ENCODE measurements at regions not wholly inside any gene's neighbourhood (a gene's known extent, or its start where the extent isn't known, plus 50 kb on each side); places are given as distances from the start of the nearest gene placed in this dataset.
"Not testable (repeated sequence)": the region's sequence is repeated elsewhere in the genome, so short reads cannot be mapped to it uniquely, and the experiment has no call there.

DNA sequence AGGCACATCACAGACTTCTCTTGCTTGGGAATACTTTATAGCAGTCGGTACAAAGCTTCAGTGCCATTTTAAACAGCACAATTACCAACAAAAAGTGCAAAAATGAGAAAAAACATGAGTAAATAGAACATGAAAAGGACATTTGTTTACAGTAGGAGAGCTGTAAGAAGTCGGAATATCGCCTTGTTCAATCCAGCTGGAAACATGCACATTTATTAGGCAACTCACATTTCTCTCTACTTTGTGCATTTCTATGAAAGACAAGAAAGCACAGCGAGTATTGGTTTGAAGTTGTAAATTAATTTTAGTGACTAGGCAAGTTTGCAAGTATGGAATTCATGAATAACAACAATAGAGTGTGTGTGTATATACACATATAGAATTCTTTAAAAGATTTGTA lies 484.7 kb downstream of the DACH1 start:
- DNase-seq (ENCODE audit: low spot score): no peak

DNA sequence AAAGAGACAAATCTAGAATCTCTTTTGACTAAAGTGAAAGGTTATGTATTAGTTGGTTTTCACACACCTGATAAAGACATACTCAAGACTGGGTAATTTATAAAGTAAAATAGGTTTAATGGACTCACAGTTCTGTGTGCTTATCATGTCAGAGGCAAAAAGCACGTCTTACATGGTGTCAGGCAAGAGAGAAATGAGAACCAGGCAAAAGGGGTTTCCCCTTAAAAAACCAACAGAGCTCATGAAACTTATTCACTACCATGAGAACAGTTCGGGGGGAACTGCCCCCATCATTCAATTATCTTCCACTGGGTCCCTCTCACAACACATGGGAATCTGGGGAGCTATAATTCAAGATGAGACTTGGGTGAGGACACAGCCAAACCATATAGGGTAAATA lies 486.8 kb downstream of the DACH1 start:
- no peak for DNase-seq (ENCODE audit: low spot score)

DNA sequence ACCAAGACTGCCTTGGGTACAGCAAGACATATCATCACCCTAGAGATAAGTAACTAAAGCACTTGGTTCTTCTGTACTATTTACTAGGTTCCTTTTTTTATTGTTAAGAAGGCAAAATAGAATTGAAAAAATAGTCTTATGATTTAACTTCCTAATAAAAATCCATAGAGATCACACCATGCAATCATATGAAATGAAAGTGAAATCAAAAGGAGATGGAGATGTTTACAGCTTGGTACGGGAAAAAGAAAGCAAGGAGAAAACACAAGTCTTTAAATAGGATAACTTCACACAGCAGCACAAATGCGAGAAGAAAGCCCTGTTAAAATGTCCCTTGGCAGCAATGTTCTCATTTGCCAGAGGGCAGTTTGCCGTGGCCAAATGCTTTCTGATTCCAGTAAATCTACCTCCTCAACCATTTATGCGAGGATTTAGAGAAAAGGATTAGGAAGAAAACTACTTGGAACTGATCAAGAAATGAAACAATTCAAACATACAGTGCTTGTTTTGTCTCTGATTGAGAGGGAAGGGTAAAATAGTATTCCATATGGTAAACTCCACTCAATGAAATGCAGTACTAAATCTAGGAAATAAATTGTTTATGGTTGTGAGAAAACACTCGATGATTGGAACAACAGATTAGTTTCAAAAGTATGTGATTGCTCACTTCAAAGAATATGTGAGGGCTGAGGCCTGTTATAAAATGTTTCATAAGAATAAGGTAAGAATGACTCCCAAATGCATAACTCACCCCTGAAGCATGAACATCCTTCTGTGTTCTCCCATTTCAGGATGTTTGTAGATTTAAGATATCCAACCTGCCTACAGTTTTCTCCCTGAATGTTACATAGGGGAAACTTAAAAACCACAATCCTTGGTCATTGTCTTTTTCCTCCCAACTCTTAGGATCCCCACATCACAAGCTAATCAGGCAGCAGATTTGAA lies 487.8 kb downstream of the DACH1 start:
- no peak for DNase-seq (ENCODE audit: low spot score)

DNA sequence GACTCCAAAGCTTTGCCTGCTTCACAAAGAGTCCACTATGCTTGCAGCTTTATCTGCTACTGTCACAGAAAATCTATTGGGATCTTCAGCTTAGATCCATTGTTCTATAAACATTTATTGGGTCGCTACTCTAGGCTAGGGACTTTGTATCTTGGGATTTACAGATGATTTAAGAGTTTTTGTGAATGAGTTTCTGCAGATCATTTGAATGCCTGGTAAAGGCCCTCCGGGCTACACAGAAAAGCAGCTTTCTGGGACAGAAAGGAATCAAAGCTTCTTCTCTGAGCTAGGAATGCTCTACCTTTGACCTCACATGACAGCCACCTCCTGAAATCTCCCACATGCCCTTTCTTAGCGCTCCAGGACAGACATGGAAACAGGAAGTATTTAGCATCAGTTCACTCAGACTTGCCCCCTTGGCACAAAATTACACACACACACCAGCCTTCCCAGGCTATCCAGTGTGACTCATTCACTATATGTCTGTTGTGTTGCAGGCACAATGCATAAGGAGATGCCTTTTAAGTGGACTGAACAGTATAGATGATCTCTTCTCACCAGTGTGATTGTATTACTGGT lies 492.4 kb downstream of the DACH1 start:
- no peak for DNase-seq (ENCODE audit: low spot score)

DNA sequence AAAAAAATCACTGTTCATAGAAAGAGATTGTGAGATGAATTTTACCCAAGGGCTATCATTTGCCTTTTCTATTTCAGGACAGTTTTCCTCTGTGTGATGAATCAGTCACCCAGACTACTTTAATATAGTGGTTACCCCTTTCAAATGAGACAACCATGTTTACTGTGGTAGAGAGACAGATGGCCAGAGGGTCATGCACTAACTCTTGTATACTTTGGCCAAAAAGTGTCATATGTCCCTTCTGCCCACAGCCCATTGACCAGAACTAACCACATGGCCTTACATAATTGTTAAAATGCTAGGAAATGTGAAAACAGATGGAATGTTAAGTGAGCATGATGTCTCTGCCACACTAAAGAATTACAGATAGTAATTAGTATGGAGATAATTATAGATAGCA lies 498.7 kb downstream of the DACH1 start:
- no peak for DNase-seq (ENCODE audit: low spot score)

DNA sequence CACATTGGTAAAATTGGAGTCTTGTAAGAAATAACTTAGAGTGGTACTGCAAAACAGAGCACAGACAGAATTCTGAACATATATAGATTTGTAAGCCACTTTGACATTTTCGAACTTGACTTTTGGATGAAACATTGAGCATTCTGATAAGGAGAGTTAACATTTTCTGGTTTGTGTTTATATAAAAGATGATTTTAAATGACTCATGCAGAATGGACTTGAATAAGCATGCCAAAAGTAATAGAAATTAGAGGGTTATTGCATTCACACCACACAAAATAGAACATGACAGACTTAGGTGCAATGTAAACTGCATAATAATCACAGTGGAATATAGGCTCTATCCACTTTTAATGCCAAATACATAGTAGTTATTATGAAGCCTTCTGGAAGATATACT lies 507.0 kb downstream of the DACH1 start:
- DNase-seq (ENCODE audit: low spot score): no peak

DNA sequence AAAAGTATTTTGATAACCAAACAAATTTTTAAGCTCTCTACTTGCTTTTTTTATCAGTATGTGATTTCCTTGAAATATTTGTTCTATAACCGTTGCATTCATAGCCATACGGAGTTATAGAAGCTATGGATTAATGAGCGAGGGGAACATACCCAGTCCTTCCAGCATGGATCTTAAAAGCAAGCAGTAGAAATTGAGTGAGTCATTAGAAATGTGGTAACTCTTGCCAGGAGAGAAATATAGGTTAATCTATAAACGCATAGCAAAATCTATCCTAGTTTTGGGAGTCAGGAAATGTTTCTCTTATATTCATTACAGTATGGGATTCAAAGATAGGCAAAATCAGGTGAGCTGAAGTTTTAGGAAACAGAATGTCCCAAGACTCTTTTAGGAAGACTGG lies 507.4 kb downstream of the DACH1 start:
- no peak for DNase-seq (ENCODE audit: low spot score)

DNA sequence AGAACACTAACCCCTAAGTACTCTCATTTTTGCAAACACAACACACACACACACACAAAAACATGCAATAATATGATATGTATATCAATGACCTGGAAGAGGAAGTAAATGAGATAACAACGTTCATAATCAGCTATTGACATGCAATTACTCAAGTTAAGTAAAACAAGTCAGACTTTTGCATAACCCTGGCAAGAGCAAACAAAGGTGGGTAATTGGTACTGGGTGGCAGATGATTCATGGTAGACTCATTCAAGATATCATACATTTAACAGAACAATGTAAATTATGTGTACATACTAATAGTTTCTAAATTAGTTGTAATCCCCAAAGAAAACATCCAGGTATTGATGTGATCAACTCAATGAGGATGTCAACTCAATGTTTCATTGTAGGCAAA lies 508.8 kb downstream of the DACH1 start:
- DNase-seq (ENCODE audit: low spot score): no peak

DNA sequence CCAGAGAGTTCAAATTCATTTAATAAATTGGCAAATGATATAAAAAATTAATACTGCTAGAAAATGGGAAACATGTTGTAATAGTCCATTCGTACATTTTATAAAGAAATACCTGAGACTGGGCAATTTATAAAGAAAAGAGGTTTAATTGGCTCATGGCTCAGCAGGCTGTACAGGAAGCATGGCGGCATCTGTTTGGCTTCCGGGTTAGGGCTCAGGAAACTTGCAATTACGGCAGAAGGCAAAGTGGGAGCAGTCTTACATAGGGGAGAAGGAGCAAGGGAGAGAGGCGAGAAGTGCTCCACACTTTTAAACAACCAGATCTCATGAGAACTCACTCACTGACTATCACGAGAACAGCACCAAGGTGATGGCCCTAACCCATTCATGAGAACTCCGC lies 512.0 kb downstream of the DACH1 start:
- DNase-seq (ENCODE audit: low spot score): no peak

DNA sequence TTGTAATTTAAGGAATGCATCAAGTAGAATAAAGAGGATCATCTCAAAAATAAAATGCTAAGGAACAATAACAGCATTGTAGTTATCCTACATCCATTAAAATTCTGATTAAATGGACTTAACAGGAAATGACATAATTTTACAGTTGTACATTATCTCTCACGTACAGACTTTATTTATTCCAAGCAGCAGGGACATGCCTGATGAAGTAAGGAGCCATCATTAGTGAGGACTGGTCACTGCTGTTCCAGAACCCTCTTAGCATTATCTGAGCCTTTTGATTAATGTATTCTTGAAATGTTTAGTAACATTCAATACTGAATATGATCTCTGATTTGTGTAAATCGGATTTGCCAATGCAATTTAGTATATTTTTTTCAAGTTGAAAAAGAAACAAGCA lies 516.1 kb downstream of the DACH1 start:
- no peak for DNase-seq (ENCODE audit: low spot score)

DNA sequence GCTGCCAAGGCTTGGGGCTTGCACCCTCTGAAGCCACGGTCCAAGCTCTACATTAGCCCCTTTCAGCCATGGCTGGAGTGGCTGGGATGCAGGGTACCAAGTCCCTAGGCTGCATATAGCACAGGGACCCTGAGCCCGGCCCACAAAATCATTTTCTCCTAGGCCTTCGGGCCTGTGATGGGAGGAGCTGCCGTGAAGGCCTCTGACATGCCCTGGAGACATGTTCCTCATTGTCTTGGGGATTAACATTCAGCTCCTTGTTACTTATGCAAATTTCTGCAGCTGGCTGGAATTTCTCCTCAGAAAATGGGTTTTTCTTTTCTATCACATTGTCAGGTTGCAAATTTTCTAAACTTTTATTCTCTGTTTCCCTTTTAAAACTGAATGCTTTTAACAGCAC lies 521.1 kb downstream of the DACH1 start:
- DNase-seq (ENCODE audit: low spot score): not testable (repeated sequence)

DNA sequence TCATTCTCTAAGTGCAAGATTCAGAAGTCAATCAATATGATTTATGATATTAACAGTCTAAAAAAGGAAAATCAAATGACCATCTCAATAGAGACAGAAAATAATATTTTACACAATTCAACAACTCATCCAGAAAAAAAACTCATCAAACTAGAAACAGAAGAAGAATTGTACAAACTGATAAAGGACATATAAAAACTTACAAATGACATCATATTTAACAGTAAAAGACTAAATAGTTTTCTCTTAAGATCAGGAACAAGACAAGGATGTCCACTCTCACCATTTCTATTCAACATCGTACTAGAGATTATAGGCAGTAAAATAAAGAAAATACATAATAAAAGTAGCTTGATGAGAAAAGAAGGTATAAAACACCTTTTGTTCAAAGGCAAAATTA lies 527.3 kb downstream of the DACH1 start:
- no peak for DNase-seq (ENCODE audit: low spot score)

DNA sequence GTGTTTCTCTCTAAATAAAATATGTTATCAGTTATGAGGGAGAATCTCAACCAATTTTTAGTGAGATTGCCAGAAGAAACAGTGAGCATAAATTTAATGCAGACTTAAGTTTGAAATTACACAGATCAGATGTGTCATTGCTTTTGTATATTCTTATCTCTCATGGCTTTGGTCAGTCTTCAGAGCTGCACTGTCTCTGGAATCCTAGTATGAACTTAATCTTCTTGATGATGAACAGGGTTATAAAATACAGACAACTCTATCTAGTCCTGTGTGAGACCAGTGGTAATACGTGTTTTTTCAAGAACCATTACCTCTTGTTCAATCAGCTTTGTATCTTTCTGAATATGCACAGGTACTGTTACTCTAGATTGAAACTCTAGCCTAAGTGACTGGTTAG lies 528.0 kb downstream of the DACH1 start:
- no peak for DNase-seq (ENCODE audit: low spot score)

DNA sequence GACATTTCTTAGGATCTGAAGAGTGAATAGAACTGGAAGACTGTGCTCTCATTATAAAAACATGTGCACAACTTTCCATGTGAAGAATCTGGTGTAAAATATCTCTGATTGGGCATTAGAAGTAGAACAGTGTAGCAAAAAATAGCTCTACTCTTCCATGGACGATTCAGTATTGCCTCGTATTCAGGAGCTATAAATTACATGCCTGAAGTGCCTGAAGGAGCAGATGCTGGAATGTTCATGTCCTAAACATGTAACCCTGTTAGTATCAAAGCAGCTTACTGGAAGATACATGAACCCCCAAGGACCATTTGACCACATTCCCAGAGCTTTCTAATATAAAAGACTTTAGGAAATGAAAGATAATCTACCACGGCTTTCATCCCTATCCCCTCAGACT lies 528.9 kb downstream of the DACH1 start:
- no peak for DNase-seq (ENCODE audit: low spot score)

DNA sequence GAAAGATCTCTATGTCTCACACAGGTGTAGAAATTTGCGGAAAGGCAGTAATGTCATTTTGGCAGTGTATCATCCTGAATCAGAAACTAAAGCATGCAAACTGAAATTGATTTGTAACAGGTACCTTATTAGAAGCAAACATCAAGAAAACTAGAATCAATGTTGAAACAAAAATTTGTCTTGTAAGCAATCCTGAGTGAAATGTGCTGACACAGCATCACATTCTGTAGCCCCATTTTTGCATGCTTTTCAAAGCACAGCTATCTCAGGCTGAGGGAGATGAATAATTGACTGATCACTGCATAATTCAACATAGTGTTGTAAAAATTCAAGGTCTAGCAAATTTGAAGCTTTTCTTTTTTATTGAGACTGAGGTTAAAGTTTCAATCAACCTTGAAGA lies 539.7 kb downstream of the DACH1 start:
- no peak for DNase-seq (ENCODE audit: low spot score)

DNA sequence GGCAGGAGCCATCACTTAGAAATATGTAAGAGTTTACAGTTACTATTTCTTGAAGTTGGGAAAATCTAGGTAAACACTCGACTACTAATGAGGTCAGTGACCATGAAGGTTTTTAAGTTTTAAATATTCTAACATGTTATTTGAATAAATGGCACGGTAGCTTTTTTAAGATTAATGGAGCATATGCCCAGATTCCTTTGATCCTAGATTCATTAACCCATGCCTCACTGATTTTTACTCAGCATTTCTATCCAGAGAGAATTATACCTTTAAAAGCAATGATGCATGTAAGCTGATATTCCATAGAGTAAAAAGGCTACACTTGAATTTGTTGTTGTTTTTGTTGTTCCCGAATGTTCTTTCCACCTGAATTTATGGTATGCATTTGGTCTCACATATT lies 541.4 kb downstream of the DACH1 start:
- no peak for DNase-seq (ENCODE audit: low spot score)

DNA sequence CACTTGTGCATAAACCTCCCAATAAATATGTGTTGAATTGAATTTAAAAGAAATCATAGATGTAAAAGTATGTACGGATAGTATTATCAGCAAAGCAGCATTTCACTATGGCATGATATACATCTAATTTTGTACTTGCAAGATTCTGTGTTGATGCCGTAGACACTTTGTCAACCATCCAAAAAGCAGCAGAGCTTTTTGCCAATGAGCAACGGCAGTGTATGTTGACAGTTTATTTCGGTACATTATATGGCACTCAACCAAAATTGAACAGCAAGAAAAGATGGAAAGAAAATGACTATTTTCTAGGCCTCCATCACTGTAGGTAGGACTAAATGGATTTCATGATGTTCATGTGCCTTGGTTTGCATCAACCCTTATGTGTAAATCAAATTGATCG lies 543.7 kb downstream of the DACH1 start:
- DNase-seq (ENCODE audit: low spot score): no peak

DNA sequence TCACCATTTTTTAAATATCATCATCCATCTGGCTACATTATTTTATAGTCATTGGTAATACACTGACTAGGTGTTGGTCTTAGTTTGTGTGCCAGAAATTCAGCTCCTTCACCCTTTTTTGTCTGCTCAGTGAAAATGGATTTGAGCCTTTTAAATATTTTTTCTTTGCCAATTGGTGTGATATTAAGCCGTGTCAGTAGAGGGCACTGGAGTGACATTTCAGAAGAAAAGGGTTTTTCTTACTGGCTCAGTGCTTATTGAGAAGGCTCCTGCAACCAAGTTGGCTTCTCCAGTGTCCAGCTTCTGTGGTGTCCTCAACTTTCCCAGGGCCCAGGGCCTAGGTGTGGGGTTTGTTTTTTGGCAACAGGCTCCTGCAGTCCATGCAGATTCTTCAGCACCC lies 546.6 kb downstream of the DACH1 start:
- DNase-seq (ENCODE audit: low spot score): peak; percentile 46

DNA sequence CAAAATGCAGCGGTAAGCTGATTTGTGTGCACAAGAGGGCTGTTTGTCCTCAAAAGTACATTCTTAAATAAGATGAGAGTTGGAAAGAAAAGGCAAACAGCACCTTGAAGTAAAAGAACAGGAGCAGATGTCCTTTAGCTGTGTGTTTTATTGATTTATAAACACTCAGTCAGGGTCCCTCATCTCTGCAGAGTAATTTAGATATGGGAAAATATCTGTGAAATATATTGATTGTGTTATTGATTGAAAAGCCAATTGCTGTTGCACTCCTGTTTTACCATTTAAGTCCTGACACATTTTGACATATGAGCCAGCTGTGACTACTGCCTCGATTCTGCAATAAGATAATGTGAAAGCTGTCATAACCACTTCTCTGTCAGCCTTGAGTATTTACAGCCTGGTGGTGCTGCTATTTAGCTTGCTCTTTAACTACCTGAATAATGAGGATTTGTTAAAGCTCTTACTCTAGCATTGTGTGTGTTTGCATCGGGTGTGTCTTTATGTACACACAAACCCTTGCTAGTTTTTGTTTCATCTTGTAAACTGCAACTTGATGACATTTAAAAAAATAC lies 550.1 kb downstream of the DACH1 start:
- DNase-seq (ENCODE audit: low spot score): no peak

DNA sequence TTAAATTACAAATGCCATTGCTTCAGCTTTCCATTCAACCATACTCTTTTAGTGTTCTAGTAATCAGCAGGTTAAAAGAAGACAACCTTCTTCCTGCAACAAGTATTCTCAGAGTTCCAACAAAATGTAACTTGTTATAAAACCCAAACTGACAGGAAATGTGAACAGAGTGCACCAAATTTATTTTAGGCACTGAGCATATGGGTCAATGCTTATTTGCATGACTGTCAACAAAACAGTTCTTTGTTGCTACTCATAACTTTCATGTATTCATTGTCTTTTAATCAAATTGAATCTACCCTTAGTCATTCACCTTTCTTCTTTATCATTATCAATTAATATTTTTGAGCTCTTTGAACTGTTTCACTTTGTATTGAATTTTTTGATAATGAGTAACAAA lies 554.1 kb downstream of the DACH1 start:
- no peak for DNase-seq (ENCODE audit: low spot score)

DNA sequence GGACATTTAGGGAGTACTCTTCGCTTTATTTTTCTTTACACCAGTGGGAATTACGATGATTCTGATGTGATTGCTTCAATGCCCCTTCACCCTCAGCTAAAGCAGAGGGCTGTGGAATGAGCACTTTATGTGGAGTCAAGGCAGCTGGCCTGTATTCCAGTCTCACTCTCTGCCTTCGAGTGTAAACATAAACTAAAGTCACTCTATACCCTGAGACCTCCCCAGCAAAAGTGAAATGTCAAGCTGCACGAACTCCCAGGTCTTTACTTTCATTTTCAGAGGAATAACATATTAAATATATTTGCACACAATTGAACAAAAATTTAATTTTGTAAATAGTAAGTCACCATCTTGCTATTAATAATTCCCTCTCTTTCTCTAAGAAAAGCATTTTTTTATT lies 557.1 kb downstream of the DACH1 start:
- DNase-seq (ENCODE audit: low spot score): no peak

DNA sequence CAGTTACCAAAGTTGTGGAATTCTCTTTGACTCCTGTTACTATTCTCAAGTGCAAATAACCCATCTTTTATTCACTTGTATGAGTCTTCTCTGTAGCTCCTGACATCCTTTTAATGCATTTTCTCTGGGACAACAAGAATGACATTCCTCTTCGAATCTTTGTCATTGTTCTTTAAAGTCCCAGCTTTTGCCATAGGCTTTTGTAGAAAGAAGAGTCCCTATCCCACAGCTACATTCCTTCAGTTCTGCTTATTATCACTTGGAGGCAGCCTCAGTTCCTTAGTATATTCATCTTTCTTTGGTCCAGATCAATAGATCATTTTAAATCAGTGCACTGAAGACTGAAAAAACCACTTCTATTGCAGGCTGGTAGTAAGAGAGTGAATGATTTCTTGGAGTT lies 560.2 kb downstream of the DACH1 start:
- peak; percentile 12 for DNase-seq (ENCODE audit: low spot score)

DNA sequence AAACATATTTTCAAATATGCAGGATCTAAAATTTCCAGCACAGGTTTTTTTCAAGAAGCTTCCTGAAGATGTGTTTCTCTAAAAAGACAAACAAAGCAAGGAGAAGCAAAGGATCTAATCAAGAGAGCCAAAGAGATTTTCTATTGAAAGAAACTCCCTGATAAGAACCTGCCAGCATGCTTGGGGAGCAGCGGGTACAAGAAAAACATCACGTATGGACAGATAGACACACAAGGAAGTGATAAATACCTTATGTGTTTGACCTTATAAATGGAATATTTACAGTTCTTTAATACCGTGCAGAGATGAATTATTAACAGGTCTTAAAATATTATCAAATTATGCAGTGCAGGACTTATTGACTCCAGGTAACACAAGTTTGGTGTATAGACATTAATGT lies 562.1 kb downstream of the DACH1 start:
- no peak for DNase-seq (ENCODE audit: low spot score)

DNA sequence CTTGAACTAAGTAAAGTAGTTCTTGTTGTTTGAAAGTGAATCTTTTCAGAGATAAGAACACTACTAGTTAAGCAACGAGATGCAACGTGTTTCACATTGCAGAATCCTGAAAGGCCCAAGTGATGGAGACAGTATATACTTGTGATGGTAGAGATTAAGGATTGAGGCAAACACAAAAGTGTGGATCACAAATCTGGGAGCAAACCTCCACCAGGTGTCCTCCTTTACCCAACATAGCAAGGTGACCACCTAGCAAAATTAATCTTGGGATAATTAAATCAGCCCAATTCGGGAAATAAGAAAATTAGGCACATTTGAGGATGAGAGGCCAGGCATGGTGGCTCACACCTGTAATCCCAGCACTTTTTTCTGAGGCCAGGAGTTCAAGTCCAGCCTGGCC lies 563.9 kb downstream of the DACH1 start:
- DNase-seq (ENCODE audit: low spot score): no peak
